ENCODE measurements at regions not wholly inside any gene's neighbourhood (a gene's known extent, or its start where the extent isn't known, plus 50 kb on each side); places are given as distances from the start of the nearest gene placed in this dataset.
A peak's percentile ranks its signal among the peaks of the same experiment; 100 is the strongest.

GRCh38 chr2:66699793-66700676 is 265.1 kb downstream of the MEIS1 start:
- no peak overlapping the region for H3K9ac ChIP-seq (ENCODE audit: low read length)
- H3K79me1 ChIP-seq (ENCODE audit: low read length) = no peaks in the 10 kb centered on the region
- H3K79me2 ChIP-seq (ENCODE audit: control insufficient read depth, insufficient read depth, low read length, poor library complexity) = no peaks in the 10 kb centered on the region
- no peak overlapping the region for H2AK5ac ChIP-seq (ENCODE audit: low read length)
- H3K4ac ChIP-seq (ENCODE audit: low read depth, low read length) = no peak overlapping the region
- H3K4me2 ChIP-seq (ENCODE audit: low read length) = peak overlapping the region; percentile 24
- no peak overlapping the region for H3K14ac ChIP-seq (ENCODE audit: low read length)
- no peak overlapping the region for H3K27ac ChIP-seq (ENCODE audit: low read depth, low read length)
- no peak overlapping the region for H3K4me3 ChIP-seq (ENCODE audit: low read depth, low read length)
- no peaks in the 10 kb centered on the region for H3K36me3 ChIP-seq (ENCODE audit: control insufficient read depth in 1 of 2, insufficient read depth in 2 of 2, low read length in 2 of 2)
- no peak overlapping the region for H4K91ac ChIP-seq (ENCODE audit: low read depth, low read length)
- no peak overlapping the region for H4K12ac ChIP-seq (ENCODE audit: low read depth, low read length)
- no CpG with 5 or more reads among the region's 7 CpGs for WGBS (ENCODE audit: extremely low coverage, insufficient coverage, insufficient read length)
- no peak overlapping the region for H2BK12ac ChIP-seq (ENCODE audit: low read length)
- peak; percentile 9 to 34 for DNase-seq
- H3K9me3 ChIP-seq (ENCODE audit: insufficient read depth, low read depth, low read length) = no peaks in the 10 kb centered on the region
- no peak overlapping the region for H4K8ac ChIP-seq (ENCODE audit: low read depth, low read length)
- no peak overlapping the region for H2BK5ac ChIP-seq (ENCODE audit: low read depth, low read length, poor library complexity)
- no peak overlapping the region for H3K18ac ChIP-seq (ENCODE audit: low read length)
- H2AFZ ChIP-seq (ENCODE audit: insufficient read depth, low read length, poor library complexity) = no peak overlapping the region
- H3K27me3 ChIP-seq (ENCODE audit: insufficient read depth, low read length) = no peaks in the 10 kb centered on the region
- H3K4me1 ChIP-seq (ENCODE audit: control insufficient read depth in 1 of 2, insufficient read depth in 2 of 2, low read length in 2 of 2) = peaks cover 0 to 3% of the 10 kb centered on the region in 2 experiments
- H3K23ac ChIP-seq (ENCODE audit: low read length) = no peak overlapping the region
- H2BK120ac ChIP-seq (ENCODE audit: insufficient read depth, low read length, poor library complexity) = no peak overlapping the region

GRCh38 chr2:66700677-66701066 is 265.7 kb downstream of the MEIS1 start:
- H4K12ac ChIP-seq (ENCODE audit: low read depth, low read length) = no peak overlapping the region
- H4K91ac ChIP-seq (ENCODE audit: low read depth, low read length) = no peak overlapping the region
- no peak overlapping the region for H3K9ac ChIP-seq (ENCODE audit: low read length)
- no peak overlapping the region for H2BK120ac ChIP-seq (ENCODE audit: insufficient read depth, low read length, poor library complexity)
- no peak overlapping the region for H2BK5ac ChIP-seq (ENCODE audit: low read depth, low read length, poor library complexity)
- no CpG with 5 or more reads among the region's 3 CpGs for WGBS (ENCODE audit: extremely low coverage, insufficient coverage, insufficient read length)
- H3K4ac ChIP-seq (ENCODE audit: low read depth, low read length) = no peak overlapping the region
- no peak overlapping the region for H3K23ac ChIP-seq (ENCODE audit: low read length)
- H2AFZ ChIP-seq (ENCODE audit: insufficient read depth, low read length, poor library complexity) = no peak overlapping the region
- no peaks in the 10 kb centered on the region for H3K36me3 ChIP-seq (ENCODE audit: control insufficient read depth in 1 of 2, insufficient read depth in 2 of 2, low read length in 2 of 2)
- no peaks in the 10 kb centered on the region for H3K9me3 ChIP-seq (ENCODE audit: insufficient read depth, low read depth, low read length)
- no peak overlapping the region for H4K8ac ChIP-seq (ENCODE audit: low read depth, low read length)
- H3K14ac ChIP-seq (ENCODE audit: low read length) = no peak overlapping the region
- no peak overlapping the region for H2BK12ac ChIP-seq (ENCODE audit: low read length)
- peaks cover 0 to 3% of the 10 kb centered on the region in 2 experiments for H3K4me1 ChIP-seq (ENCODE audit: control insufficient read depth in 1 of 2, insufficient read depth in 2 of 2, low read length in 2 of 2)
- H2AK5ac ChIP-seq (ENCODE audit: low read length) = no peak overlapping the region
- H3K27ac ChIP-seq (ENCODE audit: low read depth, low read length) = no peak overlapping the region
- no peak overlapping the region for H3K4me2 ChIP-seq (ENCODE audit: low read length)
- no peaks in the 10 kb centered on the region for H3K79me2 ChIP-seq (ENCODE audit: control insufficient read depth, insufficient read depth, low read length, poor library complexity)
- no peaks in the 10 kb centered on the region for H3K79me1 ChIP-seq (ENCODE audit: low read length)
- no peak for DNase-seq
- H3K4me3 ChIP-seq (ENCODE audit: low read depth, low read length) = no peak overlapping the region
- no peak overlapping the region for H3K18ac ChIP-seq (ENCODE audit: low read length)
- H3K27me3 ChIP-seq (ENCODE audit: insufficient read depth, low read length) = no peaks in the 10 kb centered on the region

- Histone ChIP-seq H2BK120ac (ENCODE audit: insufficient read depth, low read length, poor library complexity) (no peak overlapping the region), H3K4me2 (ENCODE audit: low read length) (no peak overlapping the region), H3K27me3 (ENCODE audit: insufficient read depth, low read length) (no peaks in the 10 kb centered on the region), H3K4me3 (ENCODE audit: low read depth, low read length) (no peak overlapping the region), H4K8ac (ENCODE audit: low read depth, low read length) (no peak overlapping the region), H3K27ac (ENCODE audit: low read depth, low read length) (no peak overlapping the region), H3K4me1 (ENCODE audit: control insufficient read depth in 1 of 2, insufficient read depth in 2 of 2, low read length in 2 of 2) (peaks cover 0 to 3% of the 10 kb centered on the region in 2 experiments), H4K91ac (ENCODE audit: low read depth, low read length) (no peak overlapping the region), H3K18ac (ENCODE audit: low read length) (no peak overlapping the region), H2BK12ac (ENCODE audit: low read length) (no peak overlapping the region), H2AFZ (ENCODE audit: insufficient read depth, low read length, poor library complexity) (no peak overlapping the region), H3K14ac (ENCODE audit: low read length) (no peak overlapping the region), H3K4ac (ENCODE audit: low read depth, low read length) (no peak overlapping the region), H2AK5ac (ENCODE audit: low read length) (no peak overlapping the region), H3K79me2 (ENCODE audit: control insufficient read depth, insufficient read depth, low read length, poor library complexity) (no peaks in the 10 kb centered on the region), H2BK5ac (ENCODE audit: low read depth, low read length, poor library complexity) (no peak overlapping the region), H3K36me3 (ENCODE audit: control insufficient read depth in 1 of 2, insufficient read depth in 2 of 2, low read length in 2 of 2) (no peaks in the 10 kb centered on the region), H4K12ac (ENCODE audit: low read depth, low read length) (no peak overlapping the region), H3K79me1 (ENCODE audit: low read length) (no peaks in the 10 kb centered on the region), H3K23ac (ENCODE audit: low read length) (no peak overlapping the region), H3K9ac (ENCODE audit: low read length) (no peak overlapping the region), H3K9me3 (ENCODE audit: insufficient read depth, low read depth, low read length) (no peaks in the 10 kb centered on the region)
- no peak for DNase-seq
- no CpG with 5 or more reads among the region's 2 CpGs for WGBS (ENCODE audit: extremely low coverage, insufficient coverage, insufficient read length)
Measured at GRCh38 chr2:66701251-66701650, 266.3 kb downstream of the MEIS1 start.

GRCh38 chr2:66701656-66702055 is 266.7 kb downstream of the MEIS1 start:
- Histone ChIP-seq H3K79me2 (ENCODE audit: control insufficient read depth, insufficient read depth, low read length, poor library complexity) (no peaks in the 10 kb centered on the region), H3K27ac (ENCODE audit: low read depth, low read length) (no peak overlapping the region), H3K4me3 (ENCODE audit: low read depth, low read length) (no peak overlapping the region), H3K18ac (ENCODE audit: low read length) (no peak overlapping the region), H3K4ac (ENCODE audit: low read depth, low read length) (no peak overlapping the region), H2BK5ac (ENCODE audit: low read depth, low read length, poor library complexity) (no peak overlapping the region), H4K8ac (ENCODE audit: low read depth, low read length) (no peak overlapping the region), H3K79me1 (ENCODE audit: low read length) (no peaks in the 10 kb centered on the region), H3K27me3 (ENCODE audit: insufficient read depth, low read length) (no peaks in the 10 kb centered on the region), H3K23ac (ENCODE audit: low read length) (no peak overlapping the region), H4K91ac (ENCODE audit: low read depth, low read length) (no peak overlapping the region), H2AFZ (ENCODE audit: insufficient read depth, low read length, poor library complexity) (no peak overlapping the region), H2AK5ac (ENCODE audit: low read length) (no peak overlapping the region), H3K36me3 (ENCODE audit: control insufficient read depth in 1 of 2, insufficient read depth in 2 of 2, low read length in 2 of 2) (no peaks in the 10 kb centered on the region), H3K14ac (ENCODE audit: low read length) (no peak overlapping the region), H2BK12ac (ENCODE audit: low read length) (no peak overlapping the region), H3K4me1 (ENCODE audit: control insufficient read depth in 1 of 2, insufficient read depth in 2 of 2, low read length in 2 of 2) (peaks cover 0 to 3% of the 10 kb centered on the region in 2 experiments), H3K9ac (ENCODE audit: low read length) (no peak overlapping the region), H3K9me3 (ENCODE audit: insufficient read depth, low read depth, low read length) (no peaks in the 10 kb centered on the region), H2BK120ac (ENCODE audit: insufficient read depth, low read length, poor library complexity) (no peak overlapping the region), H4K12ac (ENCODE audit: low read depth, low read length) (no peak overlapping the region), H3K4me2 (ENCODE audit: low read length) (no peak overlapping the region)
- DNase-seq = no peak
- no CpG with 5 or more reads among the region's 1 CpG for WGBS (ENCODE audit: extremely low coverage, insufficient coverage, insufficient read length)
